ENCODE measurements at regions not wholly inside any gene's neighbourhood (a gene's known extent, or its start where the extent isn't known, plus 50 kb on each side); places are given as distances from the start of the nearest gene placed in this dataset.

GRCh38 chr12:92411687-92412086 lies 266.0 kb upstream of the BTG1 start:
- H3K27ac ChIP-seq (ENCODE audit: low read depth, low read length) = no peak overlapping the region
- H3K27me3 ChIP-seq (ENCODE audit: insufficient read depth, low read length) = no peaks in the 10 kb centered on the region
- no TSS peak for BruUV-seq (replicated peaks)
- no peaks in the 10 kb centered on the region for H3K79me2 ChIP-seq (ENCODE audit: insufficient read depth, low read length)
- ATAC-seq (no peak), DNase-seq (ENCODE audit: low read depth, low spot score) (no peak)
- ChIA-PET CTCF (no interaction called here), POLR2A (no interaction called here), RAD21 (ENCODE audit: low non-redundant PET in 1 of 2, low total read pairs in 2 of 2, uncharacterized antibody in 2 of 2, unreplicated experiment in 2 of 2) (no interaction called here)
- no peak overlapping the region for H3K9ac ChIP-seq (ENCODE audit: low read length)
- H3K4me3 ChIP-seq (replicated peaks in 1 of 2; ENCODE audit: low read depth in 1 of 2, low read length in 2 of 2) = no peak overlapping the region
- H3K4me1 ChIP-seq (ENCODE audit: control insufficient read depth in 1 of 2, insufficient read depth in 2 of 2, low read length in 2 of 2) = no peaks in the 10 kb centered on the region
- H3K4me2 ChIP-seq (ENCODE audit: low read length) = no peak overlapping the region
- no peaks in the 10 kb centered on the region for H4K20me1 ChIP-seq (ENCODE audit: insufficient read depth)
- no peaks in the 10 kb centered on the region for H3K36me3 ChIP-seq (ENCODE audit: control insufficient read depth in 1 of 2, insufficient read depth in 2 of 2, low read length in 2 of 2)
- intact Hi-C loops (cut with micrococcal nuclease) = no loop called here
- H2AFZ ChIP-seq (ENCODE audit: low read depth, low read length, poor library complexity, severe bottlenecking) = no peak overlapping the region
- H3K9me2 ChIP-seq (ENCODE audit: insufficient read depth) = 0 out of 2 replicates have a peak, but pooled peaks cover 3% of the 10 kb centered on the region
- 0 out of 4 replicates have a peak, but pooled peaks cover 0 to 3% of the 10 kb centered on the region in 2 experiments for H3K9me3 ChIP-seq (ENCODE audit: control insufficient read depth in 1 of 2, insufficient read depth in 1 of 2, low read depth in 1 of 2, low read length in 2 of 2)
- TF ChIP-seq POLR2A (IDR thresholded peaks at IDR 0.05; ENCODE audit: borderline replicate concordance, extremely low read depth, insufficient read depth, insufficient read length) (no peak), CEBPB (IDR thresholded peaks at IDR 0.05; ENCODE audit: low read depth) (no peak), ATF3 (IDR thresholded peaks at IDR 0.05) (no peak), MAX (IDR thresholded peaks at IDR 0.05) (no peak), POLR2AphosphoS5 (IDR thresholded peaks at IDR 0.05; ENCODE audit: low read depth, low read length) (no peak), ZFX (IDR thresholded peaks at IDR 0.05) (no peak), RAD21 (IDR thresholded peaks at IDR 0.05; ENCODE audit: low read depth) (no peak), EZH2 (IDR thresholded peaks at IDR 0.05) (no peak), JUND (IDR thresholded peaks at IDR 0.05) (no peak), FOSL1 (IDR thresholded peaks at IDR 0.05; ENCODE audit: low read depth) (no peak), TCF7L2 (IDR thresholded peaks at IDR 0.05; ENCODE audit: borderline replicate concordance, extremely low read depth, insufficient read depth, insufficient read length) (no peak), REST (IDR thresholded peaks at IDR 0.05; ENCODE audit: low read depth) (no peak), SP1 (IDR thresholded peaks at IDR 0.05; ENCODE audit: low read depth) (no peak), ZBTB33 (IDR thresholded peaks at IDR 0.05; ENCODE audit: extremely low read depth, insufficient replicate concordance, low read length) (no peak)

Data from HCT116 (cell line).